GM12872 (cell line): ENCODE measurements at regions not wholly inside any gene's neighbourhood (a gene's known extent, or its start where the extent isn't known, plus 50 kb on each side); places are given as distances from the start of the nearest gene placed in this dataset.

Experiments
- TF ChIP-seq, protein P1 (sequence below): IDR thresholded peaks from 3 replicates; pipeline ENCODE4 v1.5.1; 2011; ENCODE audit warnings: low read depth, mild to moderate bottlenecking, low read length, moderate library complexity; ENCODE audit not compliant: insufficient read depth

DNA sequence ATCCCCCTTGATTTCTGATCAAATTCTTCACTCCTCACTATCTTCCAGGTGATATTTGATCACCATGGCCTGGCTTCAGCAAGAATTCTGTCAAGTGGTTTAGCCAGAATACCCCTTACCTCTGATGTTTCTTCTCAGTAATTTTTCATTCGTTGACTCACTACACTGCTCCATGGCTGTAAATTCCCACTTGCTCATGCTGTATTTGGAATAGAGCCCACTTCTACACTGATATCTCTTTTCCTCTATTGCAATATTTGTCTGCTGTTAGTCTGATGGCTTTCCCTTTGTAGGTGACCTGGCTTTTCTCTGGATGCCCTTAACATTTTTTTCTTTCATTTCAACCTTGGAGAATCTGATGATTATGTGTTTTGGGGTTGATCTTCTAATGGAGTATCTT, 73.9 kb upstream of the DIPK2B start:
- TF ChIP-seq, protein P1, sequence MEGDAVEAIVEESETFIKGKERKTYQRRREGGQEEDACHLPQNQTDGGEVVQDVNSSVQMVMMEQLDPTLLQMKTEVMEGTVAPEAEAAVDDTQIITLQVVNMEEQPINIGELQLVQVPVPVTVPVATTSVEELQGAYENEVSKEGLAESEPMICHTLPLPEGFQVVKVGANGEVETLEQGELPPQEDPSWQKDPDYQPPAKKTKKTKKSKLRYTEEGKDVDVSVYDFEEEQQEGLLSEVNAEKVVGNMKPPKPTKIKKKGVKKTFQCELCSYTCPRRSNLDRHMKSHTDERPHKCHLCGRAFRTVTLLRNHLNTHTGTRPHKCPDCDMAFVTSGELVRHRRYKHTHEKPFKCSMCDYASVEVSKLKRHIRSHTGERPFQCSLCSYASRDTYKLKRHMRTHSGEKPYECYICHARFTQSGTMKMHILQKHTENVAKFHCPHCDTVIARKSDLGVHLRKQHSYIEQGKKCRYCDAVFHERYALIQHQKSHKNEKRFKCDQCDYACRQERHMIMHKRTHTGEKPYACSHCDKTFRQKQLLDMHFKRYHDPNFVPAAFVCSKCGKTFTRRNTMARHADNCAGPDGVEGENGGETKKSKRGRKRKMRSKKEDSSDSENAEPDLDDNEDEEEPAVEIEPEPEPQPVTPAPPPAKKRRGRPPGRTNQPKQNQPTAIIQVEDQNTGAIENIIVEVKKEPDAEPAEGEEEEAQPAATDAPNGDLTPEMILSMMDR, result no peak

GRCh38 chrX:45267007-45267406, 66.3 kb upstream of the DIPK2B start:
- TF ChIP-seq, protein P1, result no peak

DNA sequence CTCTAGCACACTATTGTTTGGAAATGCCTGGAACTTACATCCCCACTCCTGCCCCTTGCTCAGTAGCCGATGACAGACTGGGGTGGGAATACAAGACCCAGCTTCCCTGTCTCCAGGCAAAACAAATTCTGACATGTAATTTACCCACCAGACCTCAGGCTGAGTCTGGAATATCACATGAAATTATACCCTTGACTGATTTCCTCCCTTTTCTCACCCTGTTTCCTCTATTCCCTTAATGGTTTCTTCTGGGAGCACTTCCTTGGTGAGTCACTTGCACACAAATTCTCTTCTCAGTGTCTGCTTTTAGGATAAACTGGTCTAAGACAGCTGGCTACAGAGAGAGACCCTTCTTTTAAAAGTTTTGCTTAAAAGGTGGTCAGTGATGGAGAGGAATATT, 65.8 kb upstream of the DIPK2B start:
- TF ChIP-seq, protein P1, result no peak

GRCh38 chrX:45264865-45265264, 64.2 kb upstream of the DIPK2B start:
- TF ChIP-seq, protein P1, result no peak

DNA sequence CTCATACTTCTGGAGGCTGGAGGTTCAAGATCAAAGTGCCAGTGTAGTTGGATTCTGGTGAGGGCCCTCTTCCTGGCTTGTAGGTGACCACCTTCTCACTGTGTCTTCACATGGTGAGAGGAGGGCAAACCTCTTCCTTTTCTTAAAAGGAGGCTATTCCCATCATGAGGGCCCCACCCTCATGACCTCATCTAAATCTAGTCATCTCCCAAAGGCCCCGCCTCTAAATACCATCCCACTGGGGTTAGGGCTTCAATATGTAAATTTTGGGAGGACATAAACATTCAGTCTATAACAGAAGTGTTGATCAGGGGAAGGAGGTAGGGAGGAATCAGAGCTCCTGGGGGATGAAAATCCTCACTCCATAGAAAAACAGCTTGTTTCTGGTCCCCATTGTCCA, 60.8 kb upstream of the DIPK2B start:
- TF ChIP-seq, protein P1, result no peak

DNA sequence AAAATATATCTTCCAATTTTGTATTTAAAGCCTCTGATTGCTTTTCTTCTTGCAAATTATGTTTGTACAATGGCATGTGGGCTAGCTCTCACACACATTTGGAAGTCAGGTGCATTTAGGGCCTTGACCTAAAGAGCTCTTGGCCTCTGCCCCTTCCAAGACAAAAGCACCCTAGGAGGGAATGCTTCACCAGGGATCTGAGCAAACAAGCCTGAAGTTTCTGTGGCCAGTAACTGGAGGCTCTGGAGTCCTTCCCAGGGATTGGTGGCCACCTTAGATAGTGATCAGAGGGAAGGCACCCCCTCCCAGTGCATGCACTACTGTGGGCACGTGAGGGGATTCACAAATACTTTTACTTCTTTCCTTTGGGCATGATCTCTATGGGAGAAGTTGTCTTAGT, 60.3 kb upstream of the DIPK2B start:
- TF ChIP-seq, protein P1, result no peak

GRCh38 chrX:45258731-45259402, 58.2 kb upstream of the DIPK2B start:
- TF ChIP-seq, protein P1, result no peak
